ENCODE measurements at regions not wholly inside any gene's neighbourhood (a gene's known extent, or its start where the extent isn't known, plus 50 kb on each side); places are given as distances from the start of the nearest gene placed in this dataset.
A peak's percentile ranks its signal among the peaks of the same experiment; 100 is the strongest.
"Not testable (repeated sequence)": the region's sequence is repeated elsewhere in the genome, so short reads cannot be mapped to it uniquely, and the experiment has no call there.

DNA sequence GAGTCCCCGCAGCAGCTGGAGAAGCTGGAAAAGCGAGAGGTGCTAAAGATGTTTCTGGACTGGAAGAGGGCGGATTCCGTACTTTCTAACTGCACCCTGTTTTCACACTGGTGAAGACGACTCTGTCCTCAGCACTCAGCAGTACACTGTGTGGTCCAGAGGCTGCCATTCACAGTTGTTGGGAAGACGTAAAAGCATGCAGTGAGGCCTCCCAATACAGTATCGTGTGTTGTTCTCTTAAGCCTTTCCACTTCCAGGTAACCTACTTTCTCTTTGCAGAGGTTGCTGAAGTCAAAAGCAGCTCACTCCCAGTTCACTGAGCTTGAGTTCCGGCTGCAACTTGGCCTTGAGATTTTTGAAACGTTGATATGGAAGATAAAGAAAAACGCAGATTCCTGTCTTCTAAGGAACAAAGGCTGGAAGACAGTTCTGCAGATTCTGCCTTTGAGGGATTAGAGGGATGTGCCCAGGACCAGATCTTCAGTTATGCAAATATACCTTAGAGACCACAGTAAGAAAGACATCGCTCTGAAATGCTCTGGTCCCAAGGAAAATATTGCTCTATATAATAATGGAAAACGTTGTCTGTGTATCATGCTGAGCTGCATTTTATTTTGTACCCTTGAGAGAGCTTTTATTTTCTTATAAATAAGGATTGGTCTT is 540.9 kb downstream of the TRIML1 start:
- DNase-seq: no peak

DNA sequence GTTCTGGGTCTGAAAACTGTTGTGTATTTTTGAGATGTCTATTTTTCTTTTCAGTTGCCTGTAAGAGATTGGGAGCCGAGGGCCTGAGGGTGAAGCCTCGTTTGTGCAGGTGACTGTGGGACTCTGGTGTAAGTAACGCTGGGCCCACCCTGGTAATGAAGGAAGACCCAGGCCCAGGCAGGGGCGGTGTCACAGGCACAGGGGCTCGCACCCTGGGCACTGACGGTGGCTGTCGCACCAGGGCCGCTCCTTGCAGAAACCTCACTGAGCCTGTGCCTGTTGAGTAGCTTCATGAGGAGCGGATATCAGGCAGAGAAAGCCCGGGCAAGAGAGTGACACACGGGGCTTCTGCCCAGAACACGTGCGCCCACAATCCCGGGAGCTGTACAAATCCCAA is 541.4 kb downstream of the TRIML1 start:
- DNase-seq: no peak

DNA sequence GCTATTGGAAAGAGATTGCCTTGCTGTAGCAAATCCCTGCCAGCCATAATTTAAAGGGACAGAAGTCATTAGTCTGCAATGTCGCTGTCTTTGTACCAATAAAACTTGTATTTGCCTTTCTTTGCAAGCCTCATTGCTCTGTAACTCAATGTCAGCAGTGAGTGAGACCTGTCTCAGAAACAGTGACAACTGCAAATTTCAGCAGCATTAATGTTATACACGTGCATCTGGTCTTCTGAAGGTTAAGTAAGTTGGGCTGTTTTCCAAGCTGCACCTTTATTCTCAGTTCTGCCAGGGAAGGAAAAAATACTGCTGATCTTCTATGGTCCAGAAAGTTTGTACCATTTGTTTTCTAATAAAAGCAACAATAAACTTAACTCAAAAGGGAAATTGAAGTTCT is 543.1 kb downstream of the TRIML1 start:
- no peak for DNase-seq

DNA sequence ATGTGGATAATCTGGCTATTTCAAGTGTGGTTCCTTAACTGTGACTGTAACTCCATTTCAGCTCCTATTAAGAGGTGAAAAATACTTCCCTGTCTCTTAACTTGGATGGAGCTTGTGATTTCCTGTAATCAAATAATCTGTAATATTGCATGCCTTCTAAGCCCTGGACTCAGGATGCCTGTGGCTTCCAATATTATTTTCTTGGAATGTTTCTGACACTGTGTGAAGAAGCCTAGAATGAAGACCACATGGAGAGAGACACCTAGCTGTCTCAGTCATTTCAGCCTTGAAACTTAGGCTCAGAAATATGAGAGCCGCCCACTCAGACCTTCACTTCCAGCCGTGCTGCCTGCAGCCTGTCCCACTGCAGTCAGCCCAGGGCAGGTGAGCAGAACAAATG is 544.3 kb downstream of the TRIML1 start:
- DNase-seq: no peak

DNA sequence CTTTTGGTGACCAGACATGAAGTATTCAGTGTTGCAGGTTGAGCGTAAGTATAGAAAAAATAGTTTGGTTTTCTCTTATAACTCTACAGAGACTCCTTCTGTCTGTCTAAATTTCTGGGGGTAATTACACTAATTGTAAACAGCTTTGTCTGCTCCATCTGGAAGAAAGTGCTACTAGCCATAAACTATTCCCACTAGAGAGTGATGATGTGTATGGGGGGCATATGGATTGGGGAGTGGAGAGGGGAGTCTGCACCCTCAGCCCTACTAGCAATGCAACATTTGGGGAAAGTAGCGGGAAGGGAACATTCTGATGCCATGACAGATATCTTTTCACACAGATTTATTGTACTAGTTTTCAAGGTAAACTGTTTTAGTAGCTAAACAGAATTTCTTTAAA is 549.7 kb downstream of the TRIML1 start:
- no peak for DNase-seq

DNA sequence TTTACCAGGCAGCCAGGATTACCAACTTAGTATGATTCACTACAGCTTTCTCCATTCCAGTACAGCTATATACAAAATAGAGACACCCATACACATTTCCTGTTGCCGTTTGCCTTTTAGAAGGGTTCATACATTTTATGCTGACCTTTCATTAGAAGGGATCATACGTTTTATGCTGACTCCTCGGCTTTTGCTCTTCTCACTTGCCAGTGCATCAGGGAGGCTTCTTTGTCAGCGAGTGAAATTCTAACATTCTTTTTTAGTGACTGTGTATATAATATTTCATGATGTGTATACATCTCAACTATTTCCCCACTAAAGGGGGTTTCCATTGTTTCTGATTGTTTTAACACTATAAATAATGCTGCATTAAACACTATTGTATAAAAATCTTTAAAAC is 552.6 kb downstream of the TRIML1 start:
- no peak for DNase-seq

DNA sequence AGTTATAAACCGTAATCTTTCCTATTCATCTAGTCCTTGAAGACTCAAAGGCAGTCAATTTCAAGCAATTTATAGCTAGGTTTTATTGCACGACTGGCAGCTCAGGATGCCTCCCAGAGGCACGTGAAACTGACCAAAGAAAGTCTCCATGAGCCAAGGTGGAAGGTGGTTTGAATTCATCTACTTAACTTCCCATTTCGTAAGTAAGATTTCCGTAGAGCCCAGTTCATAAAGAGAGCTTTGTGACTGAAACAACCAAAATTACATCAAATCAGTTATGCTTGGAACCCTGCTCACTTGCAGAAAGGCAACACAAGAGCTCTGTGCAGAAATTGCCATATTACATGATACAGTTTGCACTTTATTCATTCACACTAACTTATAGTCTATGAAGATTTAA is 556.0 kb downstream of the TRIML1 start:
- no peak for DNase-seq

DNA sequence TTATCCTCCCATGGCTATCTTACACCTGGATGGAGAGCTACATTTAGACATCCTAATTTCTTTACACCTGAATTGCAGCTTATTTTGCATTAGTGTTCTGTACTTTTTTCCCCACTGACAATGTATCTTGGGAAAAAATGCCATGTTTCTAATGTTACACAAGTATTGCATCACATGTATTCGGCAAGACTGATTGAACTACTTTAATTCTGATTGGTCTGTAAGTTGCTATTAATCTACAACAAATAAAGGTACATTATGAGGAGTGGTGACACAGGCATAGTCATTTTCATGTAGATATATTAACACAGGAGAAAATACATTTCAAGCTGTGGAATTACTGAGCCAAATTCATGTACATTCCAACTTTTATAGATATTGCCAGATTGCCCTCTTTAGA is 558.0 kb downstream of the TRIML1 start:
- no peak for DNase-seq

DNA sequence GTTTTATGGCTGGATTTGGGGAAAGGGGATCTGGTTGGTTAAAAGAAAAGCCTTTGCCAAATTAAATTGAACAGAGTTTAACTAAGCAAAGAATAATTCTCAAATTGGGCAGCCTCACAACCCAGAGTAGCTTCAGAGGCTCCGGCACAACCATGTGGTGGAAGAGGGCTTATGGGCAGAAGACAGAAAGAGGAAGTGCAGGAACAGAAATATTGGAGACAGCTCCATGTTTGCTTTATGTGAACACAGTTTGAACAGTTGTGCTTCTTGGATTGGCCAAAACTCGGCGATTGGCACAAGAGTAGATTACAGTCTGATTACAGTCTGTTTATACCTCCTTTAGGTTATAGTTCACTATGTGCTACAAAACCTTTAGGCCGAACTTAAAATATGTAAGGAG is 562.7 kb downstream of the TRIML1 start:
- no peak for DNase-seq

DNA sequence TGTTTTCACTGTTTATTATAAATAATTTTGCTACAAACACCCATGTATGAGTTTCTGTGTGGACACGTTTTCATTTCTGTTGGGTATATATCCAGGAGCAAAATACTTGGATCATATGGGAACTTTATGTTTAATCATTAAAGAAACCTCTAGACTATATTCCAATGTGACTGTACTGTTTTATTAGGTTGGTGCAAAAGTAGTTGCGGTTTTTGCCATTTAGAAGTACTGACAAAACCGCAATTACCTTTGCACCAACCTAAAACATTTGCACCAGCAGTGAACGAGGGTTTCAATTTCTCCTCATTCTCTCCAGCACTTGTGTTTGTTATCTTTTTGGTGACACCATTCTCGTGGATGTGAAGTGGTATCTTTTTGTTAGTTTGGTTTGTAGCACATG is 565.0 kb downstream of the TRIML1 start:
- no peak for DNase-seq

DNA sequence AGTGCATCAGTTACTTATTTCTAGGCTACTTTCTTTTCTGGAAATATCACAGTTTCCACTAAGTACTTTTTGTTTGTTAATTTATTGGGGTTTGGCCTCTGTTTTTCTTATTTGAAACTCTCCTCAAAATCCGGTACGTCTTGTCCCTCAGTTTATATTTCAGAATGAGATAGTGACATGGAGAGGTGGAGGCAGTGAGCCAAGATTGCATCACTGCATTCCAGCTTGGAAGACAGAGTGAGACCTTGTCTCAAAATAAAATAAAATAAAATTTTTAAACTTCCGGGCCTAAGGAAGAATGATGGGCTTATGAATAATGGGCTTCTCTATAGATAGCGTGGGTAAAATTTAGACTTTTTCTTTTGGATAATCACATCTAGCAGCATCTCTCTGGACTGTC is 567.8 kb downstream of the TRIML1 start:
- no peak for DNase-seq

DNA sequence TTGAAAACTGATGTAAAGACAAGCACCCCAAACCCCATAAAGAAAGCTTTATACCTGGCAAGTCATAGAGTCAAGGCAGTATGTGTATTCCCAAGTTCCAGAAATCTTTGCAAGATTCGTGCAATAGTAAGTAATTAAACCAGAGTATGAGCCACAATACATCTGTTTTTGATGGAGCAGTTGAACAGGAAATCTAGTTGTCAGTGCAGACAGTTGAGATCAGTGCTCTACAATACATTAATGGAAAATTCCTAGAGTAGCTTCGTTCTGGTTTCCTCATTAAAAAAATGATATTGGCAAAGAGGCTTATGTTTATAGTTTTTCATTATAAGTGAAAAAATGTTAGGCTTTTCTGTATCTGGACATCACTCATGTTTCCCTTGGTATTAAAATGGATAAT is 575.3 kb downstream of the TRIML1 start:
- DNase-seq: no peak

DNA sequence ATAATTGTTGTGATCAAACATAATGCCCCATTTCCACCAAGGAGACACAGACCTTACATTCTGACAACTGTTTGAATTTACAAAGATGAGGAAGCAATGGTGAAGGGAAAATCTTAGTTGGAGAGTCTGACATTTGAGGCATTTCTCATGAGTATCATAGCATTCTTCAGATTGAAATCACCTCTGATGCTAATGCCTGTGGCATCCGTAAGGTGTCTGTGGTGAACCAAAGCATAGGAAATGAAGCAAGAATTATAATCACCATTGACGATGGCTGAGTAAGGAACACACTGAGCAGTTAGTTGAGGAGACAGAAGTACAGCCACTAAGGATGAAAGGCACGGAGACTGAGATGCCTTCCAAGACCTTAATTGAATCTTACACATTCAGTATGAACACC is 575.7 kb downstream of the TRIML1 start:
- no peak for DNase-seq

DNA sequence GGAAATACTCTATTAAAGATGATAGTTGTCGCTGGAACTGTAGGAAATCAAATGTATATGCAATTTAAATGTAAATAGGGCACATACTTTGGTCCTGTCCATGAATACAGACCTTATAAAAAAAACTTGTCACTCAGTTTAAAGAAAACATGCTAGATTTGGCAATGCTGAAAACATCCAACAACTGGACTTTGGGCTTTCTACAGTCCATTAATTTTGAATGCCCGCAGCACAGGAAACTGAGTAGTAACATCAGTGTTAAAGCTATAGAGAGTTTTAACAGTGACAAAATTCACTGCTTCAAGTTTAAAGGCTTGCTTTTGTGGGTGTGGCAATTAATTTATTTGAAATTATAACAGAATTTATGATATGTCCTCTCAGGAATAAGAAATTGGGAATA is 578.4 kb downstream of the TRIML1 start:
- no peak for DNase-seq

DNA sequence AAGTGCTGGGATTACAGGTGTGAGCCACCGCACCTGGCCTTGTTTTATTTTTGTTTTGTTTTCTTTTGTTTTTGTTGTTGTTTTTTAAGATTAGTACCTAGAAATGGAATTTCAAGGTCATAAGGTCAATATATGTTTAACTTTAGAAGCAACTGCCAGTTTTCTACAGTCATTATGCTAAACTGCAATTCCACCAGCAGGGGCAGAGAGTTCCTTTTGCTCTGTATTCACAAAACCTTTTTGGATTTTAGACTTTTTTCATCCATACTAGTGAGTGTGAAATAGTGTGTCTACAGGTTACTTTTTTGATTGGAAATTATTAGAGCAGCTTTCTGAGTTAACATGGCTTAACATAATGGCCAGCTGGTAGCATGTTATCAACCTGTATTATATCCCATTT is 580.6 kb downstream of the TRIML1 start:
- DNase-seq: no peak

DNA sequence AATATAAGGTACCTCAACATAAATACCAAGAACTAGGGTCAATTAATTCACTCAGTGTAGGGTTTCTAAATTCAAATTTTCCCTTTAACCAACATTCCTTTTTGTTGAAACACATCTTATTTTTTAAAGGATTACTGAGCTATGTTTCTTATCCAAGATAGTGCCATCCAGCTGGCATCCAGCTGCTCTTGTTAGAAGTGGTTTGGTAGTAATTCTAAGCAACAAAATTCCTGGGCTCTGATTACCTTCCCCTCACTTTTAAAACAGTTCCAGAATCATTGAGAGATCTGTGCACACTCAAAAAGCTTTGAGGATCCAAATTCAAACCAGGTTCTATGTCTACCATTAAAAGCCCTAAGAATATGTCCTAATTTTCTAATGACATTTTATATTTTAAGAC is 583.7 kb downstream of the TRIML1 start:
- DNase-seq: no peak

DNA sequence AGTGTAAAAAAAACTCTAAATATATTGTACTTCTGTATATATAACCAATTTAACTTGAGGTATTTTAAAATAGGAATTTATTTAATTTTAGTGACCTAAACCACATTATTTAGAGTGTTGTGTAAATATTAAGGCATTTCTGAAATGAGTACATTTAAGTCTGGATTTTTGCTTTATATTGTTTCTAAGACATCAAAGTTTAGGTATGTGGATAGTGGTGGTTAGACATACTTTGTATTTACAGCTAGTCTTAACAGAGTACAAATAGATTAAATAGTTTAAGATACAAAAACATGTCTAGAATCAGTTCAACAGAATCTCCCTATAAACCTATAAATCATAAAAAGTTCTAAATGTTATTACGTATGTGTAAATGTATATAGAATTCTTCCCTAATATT is 588.5 kb downstream of the TRIML1 start:
- no peak for DNase-seq

DNA sequence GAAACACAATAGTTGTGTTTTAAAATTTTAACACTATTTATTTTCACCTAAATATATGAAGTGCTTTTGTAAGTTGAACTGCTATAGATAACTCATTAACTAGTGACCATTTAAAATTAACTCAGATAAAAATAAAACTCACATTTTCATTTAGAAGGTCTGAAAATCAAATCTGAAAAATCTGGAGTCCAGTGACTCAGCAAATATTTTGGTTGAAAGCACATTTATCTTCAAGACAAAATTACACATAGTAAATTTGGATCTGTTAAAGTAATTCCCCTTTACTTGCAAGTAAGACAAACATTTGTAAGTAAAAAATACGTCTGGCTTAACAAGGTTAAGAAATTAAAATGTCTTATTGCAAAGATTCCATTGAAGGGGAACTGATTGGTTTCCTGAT is 589.1 kb downstream of the TRIML1 start:
- no peak for DNase-seq

DNA sequence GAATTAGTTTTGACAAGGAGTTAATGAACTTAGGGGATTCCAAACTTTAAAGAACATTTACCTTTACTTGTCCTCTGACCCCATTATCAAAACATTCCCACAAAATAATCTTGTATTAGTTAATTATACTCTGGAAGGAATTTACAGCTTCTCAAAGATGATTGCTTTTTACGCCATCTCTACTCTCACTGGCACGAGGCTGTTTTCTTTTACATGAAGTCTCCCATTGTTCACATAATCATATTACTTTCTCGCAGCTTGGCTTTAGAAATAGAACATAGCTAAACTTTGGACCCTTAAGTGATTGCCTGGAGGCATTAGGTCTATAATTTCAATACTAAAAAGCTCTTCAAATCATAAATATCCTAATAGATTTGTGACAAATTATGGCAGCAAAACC is 592.9 kb downstream of the TRIML1 start:
- no peak for DNase-seq

DNA sequence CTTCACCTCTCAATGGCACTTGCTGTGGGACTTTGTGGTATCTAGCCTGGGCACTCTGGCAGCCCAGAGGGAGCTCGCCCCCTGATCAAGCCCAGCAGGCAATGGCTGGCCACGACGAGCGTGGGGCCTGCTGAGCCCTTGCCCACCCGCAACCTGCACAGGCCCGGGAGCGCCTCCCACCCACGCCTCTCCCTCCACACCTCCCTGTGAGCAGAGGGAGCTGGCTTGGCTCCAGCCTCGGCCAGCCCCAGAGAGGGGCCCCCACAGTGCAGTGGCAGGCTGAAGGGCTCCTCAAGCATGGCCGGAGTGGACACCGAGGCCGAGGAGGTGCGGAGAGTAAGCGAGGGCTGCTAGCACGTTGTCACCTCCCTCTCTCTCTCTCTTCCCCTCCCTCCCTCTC is 595.8 kb downstream of the TRIML1 start:
- DNase-seq: no peak

DNA sequence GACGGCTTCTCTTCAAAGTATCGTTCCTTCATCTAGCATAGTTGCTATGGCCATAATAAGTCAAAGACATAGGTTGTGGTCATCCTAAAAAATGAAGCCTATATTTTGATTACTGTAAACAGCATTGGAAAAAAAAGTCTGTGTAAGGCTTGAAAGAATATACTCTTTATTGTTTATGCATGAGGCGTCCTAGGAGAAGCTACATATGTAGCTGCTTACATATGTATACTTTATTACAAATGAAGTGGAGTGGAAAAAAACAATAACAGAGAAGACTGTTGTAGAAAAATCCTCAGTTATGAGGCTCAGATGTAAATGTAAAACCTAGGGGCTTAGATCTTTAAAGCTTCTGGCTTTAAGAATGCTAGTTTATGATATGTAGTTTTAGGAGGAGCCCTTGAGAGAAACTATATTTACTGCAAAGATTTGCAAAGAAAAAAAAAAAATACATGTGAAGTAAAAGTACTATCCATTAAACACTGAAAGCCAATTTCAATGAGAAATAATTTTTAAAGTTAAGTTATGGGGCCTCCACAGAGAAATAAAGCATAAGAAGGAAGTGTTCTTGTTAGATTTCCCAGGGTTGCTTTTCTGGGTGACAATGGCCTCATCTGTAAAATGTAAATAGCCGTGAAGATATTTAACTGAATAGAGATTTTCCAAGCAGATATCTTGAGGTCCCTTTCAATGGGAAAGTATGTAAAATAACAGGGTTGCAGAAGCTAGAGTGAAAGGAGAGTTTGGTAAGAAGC is 598.2 kb downstream of the TRIML1 start:
- DNase-seq: no peak

DNA sequence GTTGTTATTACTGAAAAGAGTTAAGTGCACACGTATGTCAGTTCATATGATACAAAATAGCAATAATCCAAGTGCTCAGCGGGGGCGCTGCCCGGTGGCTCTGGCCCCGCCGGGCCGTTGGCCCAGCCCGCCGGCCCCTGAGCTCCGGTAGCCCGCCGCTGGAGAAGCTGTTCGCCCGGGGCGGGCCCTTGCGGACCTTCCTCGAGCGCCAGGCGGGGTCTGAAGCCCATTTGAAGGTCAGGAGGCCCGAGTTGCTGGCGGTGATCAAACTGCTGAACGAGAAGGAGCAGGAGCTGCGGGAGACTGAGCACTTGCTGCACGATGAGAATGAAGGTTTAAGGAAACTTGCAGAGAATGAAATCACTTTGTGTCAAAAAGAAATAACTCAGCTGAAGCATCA is 599.0 kb downstream of the TRIML1 start:
- peak; percentile 2 for DNase-seq

DNA sequence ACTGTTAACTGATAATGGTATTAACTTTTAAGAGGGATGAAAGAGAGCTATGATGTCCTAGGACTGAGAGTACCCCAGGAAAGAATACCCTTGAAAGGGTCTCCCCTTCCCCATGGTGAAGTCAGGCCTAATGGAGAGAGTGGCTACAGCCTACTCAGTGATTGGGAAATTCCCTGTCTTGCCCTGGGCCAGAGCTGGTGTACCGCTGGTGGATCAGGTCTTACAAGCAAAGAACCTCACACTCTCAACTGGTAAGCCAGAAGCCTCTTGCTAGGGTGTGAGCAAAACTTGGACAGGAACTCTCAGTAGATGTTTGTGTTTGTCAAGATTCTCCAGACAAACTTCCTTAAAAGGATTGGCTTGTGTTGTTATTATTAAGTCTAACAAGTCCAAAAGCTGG is 600.9 kb downstream of the TRIML1 start:
- not testable (repeated sequence) for DNase-seq

DNA sequence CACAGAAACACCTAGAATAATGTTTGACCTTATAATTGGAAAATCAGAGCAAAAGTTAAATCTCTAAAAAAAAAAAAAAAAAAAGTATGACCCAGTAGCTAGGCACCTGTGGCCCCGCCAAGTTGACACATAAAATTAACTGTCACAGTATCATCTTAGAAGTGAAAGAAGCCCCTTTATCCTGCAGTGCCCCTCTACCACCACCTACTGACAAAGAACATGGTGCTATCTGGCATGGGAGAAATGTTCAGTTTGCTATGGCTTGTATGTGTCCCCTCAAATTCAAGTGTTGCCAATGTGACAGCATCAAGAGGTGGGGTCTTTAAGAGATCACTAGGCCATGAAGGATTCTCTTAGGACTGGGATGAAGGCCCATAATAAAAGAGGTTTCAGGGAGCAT is 601.5 kb downstream of the TRIML1 start:
- not testable (repeated sequence) for DNase-seq

DNA sequence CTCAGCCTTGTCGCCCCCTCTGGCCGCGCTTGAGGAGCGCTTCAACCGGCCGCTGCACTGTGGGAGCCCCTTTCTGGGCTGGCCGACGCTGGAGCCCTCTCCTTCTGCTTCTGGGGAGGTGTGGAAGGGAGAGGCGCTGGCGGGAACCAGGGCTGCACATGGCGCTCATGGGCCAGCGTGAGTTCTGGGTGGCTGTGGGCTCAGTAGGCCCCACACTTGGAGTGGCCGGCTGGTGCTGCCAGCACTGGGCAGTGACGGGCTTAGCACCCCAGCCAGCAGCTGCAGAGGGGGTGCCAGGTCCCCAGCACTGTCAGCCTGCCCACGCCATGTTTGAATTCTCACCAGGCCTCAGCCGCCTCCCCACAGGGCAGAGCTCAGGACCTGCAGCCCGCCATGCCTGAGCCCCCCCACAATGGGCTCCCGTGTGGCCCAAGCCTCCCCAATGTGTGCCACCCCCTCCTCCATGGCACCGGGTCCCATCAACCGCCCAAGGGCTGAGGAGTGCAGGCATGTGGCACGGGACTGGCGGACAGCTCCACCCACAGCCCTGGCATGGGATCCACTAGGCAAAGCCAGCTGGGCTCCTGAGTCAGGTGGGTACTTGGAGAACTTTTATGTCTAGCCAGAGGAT is 615.2 kb downstream of the TRIML1 start:
- no peak for DNase-seq
